ENCODE measurements at regions not wholly inside any gene's neighbourhood (a gene's known extent, or its start where the extent isn't known, plus 50 kb on each side); places are given as distances from the start of the nearest gene placed in this dataset.

DNA sequence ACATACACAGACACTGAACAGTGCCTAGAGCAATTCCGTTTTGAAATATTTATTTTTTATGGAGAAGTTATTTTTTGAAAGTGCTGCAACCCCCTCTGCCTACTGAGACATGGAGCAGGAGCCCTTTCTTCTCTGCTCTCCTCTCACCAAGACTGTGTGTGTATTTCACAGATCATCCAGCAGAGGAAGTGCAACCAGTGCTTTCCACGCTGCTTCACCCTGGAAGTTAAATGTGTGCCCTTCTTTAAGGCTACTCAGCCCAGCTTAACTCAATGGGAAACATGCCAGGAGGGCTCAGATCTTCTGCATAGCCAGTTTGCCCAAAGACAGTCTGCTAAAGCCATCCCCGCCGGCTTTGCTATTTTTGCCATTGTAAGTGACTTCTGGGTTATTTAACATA, 606.3 kb downstream of the TLE1 start:
- ChIA-PET POLR2A (no interaction called here), CTCF (ENCODE audit: low intra/inter-chr PET ratio) (no interaction called here)
- no peak for FAIRE-seq
- 0% methylated on average over 3 of the region's 4 CpGs for WGBS (ENCODE audit: insufficient coverage, low coverage, missing lambda C conversion rate)
- Histone ChIP-seq H3K36me3 (ENCODE audit: control insufficient read depth, insufficient read depth, low read length) (no peaks in the 10 kb centered on the region), H3K79me2 (ENCODE audit: control insufficient read depth, insufficient read depth, low read length) (no peaks in the 10 kb centered on the region), H3K9me1 (ENCODE audit: control insufficient read depth, insufficient read depth, low read length) (no peaks in the 10 kb centered on the region), H3K4me1 (replicated peaks in 1 of 2; ENCODE audit: control insufficient read depth in 2 of 2, insufficient read depth in 2 of 2, low read length in 2 of 2) (no peaks in the 10 kb centered on the region), H3K9me3 (replicated peaks; ENCODE audit: control insufficient read depth, insufficient read depth, low read depth, low read length) (no peaks in the 10 kb centered on the region), H3K9ac (ENCODE audit: insufficient read depth in 1 of 2, low read depth in 2 of 2, low read length in 2 of 2) (no peak overlapping the region), H3K4me2 (ENCODE audit: insufficient read depth, low read length) (no peak overlapping the region), H3K27ac (ENCODE audit: extremely low read depth, low read depth, low read length) (no peak overlapping the region), H4K20me1 (replicated peaks; ENCODE audit: control insufficient read depth, insufficient read depth, low read length) (no peaks in the 10 kb centered on the region), H3K4me3 (no peak overlapping the region), H3K27me3 (ENCODE audit: control insufficient read depth in 2 of 2, insufficient read depth in 2 of 2, low read length in 2 of 2) (no peaks in the 10 kb centered on the region), H2AFZ (ENCODE audit: low read depth, low read length) (no peak overlapping the region)
- in situ Hi-C loops (cut with MboI) (no loop called here), intact Hi-C loops (cut with micrococcal nuclease) (no loop called here)
- no peak for ATAC-seq
- no peak for DNase-seq (ENCODE audit: extremely low read depth in 1 of 4, low spot score in 3 of 4)
- no TSS peak for BruUV-seq (replicated peaks)
- TF ChIP-seq BRF2 (IDR thresholded peaks at IDR 0.05; ENCODE audit: borderline replicate concordance, insufficient read depth, insufficient read length) (no peak), CAMTA2 (CRISPR knock-in tag; conservative IDR thresholded peaks at IDR 0.05) (no peak), ZNF511 (CRISPR knock-in tag; IDR thresholded peaks at IDR 0.05) (no peak), EHMT2 (IDR thresholded peaks at IDR 0.05) (no peak), CBFA2T3 (IDR thresholded peaks at IDR 0.05) (no peak), ETV1 (tag; conservative IDR thresholded peaks at IDR 0.05; ENCODE audit: low read depth) (no peak), PKNOX1 (IDR thresholded peaks at IDR 0.05) (no peak), TCF7L2 (IDR thresholded peaks at IDR 0.05; ENCODE audit: low read depth, low read length) (no peak), SETDB1 (IDR thresholded peaks at IDR 0.05; ENCODE audit: low read length) (no peak), HEY1 (CRISPR knock-in tag; IDR thresholded peaks at IDR 0.05; ENCODE audit: borderline replicate concordance) (no peak), CHD1 (IDR thresholded peaks at IDR 0.05; ENCODE audit: low read length) (no peak), SMAD3 (CRISPR knock-in tag; conservative IDR thresholded peaks at IDR 0.05) (no peak), STAG1 (CRISPR knock-in tag; IDR thresholded peaks at IDR 0.05; ENCODE audit: borderline replicate concordance) (no peak), OTX1 (CRISPR knock-in tag; IDR thresholded peaks at IDR 0.05) (no peak), ESRRB (CRISPR knock-in tag; IDR thresholded peaks at IDR 0.05; ENCODE audit: borderline replicate concordance) (no peak), ZNF830 (CRISPR knock-in tag; IDR thresholded peaks at IDR 0.05) (no peak), ZNF583 (CRISPR knock-in tag; IDR thresholded peaks at IDR 0.05) (no peak), GTF2A2 (tag; IDR thresholded peaks at IDR 0.05) (no peak), TAF9B (IDR thresholded peaks at IDR 0.05; ENCODE audit: partially characterized antibody) (no peak)
- TF ChIP-seq, protein P1, sequence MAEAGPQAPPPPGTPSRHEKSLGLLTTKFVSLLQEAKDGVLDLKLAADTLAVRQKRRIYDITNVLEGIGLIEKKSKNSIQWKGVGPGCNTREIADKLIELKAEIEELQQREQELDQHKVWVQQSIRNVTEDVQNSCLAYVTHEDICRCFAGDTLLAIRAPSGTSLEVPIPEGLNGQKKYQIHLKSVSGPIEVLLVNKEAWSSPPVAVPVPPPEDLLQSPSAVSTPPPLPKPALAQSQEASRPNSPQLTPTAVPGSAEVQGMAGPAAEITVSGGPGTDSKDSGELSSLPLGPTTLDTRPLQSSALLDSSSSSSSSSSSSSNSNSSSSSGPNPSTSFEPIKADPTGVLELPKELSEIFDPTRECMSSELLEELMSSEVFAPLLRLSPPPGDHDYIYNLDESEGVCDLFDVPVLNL (CRISPR knock-in tag; IDR thresholded peaks at IDR 0.05; ENCODE audit: low read depth) = no peak
